ENCODE measurements at regions not wholly inside any gene's neighbourhood (a gene's known extent, or its start where the extent isn't known, plus 50 kb on each side); places are given as distances from the start of the nearest gene placed in this dataset.
"Not testable (repeated sequence)": the region's sequence is repeated elsewhere in the genome, so short reads cannot be mapped to it uniquely, and the experiment has no call there.

GRCh38 chr16:18161224-18161623 lies 175.3 kb downstream of the NPIPA8 start:
- DNase-seq (ENCODE audit: low read depth); H3K4me3 ChIP-seq (ENCODE audit: low read depth, low read length): not testable (repeated sequence)

DNA sequence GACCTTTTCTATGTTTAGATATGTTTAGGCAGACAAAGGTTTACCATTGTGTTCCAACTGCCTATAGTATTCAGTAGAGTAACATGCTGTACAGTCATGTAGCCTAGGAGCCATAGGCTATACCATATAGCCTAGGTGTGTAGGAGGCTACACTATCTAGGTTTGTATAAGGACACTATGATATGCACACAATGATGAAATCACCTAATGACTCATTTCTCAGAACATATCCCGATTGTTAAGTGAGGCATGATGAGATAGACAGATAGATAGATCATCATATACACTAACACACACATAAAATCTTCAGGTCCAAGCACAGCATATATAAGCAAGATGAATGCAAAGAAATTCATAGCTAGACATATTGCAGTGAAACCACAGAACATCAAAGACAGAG lies 177.4 kb downstream of the NPIPA8 start:
- H3K4me3 ChIP-seq (ENCODE audit: low read depth, low read length); DNase-seq (ENCODE audit: low read depth): not testable (repeated sequence)

- not testable (repeated sequence) for DNase-seq (ENCODE audit: low read depth); H3K4me3 ChIP-seq (ENCODE audit: low read depth, low read length)
Measured at GRCh38 chr16:18157854-18158253, 178.7 kb downstream of the NPIPA8 start.

- H3K4me3 ChIP-seq (ENCODE audit: low read depth, low read length); DNase-seq (ENCODE audit: low read depth): not testable (repeated sequence)
Measured at GRCh38 chr16:18152832-18153231, 183.7 kb downstream of the NPIPA8 start.

- not testable (repeated sequence) for H3K4me3 ChIP-seq (ENCODE audit: low read depth, low read length); DNase-seq (ENCODE audit: low read depth)
Measured at GRCh38 chr16:18148132-18148531, 188.4 kb downstream of the NPIPA8 start.

- H3K4me3 ChIP-seq (ENCODE audit: low read depth, low read length); DNase-seq (ENCODE audit: low read depth): not testable (repeated sequence)
Measured at GRCh38 chr16:18146601-18147142, 189.9 kb downstream of the NPIPA8 start.

DNA sequence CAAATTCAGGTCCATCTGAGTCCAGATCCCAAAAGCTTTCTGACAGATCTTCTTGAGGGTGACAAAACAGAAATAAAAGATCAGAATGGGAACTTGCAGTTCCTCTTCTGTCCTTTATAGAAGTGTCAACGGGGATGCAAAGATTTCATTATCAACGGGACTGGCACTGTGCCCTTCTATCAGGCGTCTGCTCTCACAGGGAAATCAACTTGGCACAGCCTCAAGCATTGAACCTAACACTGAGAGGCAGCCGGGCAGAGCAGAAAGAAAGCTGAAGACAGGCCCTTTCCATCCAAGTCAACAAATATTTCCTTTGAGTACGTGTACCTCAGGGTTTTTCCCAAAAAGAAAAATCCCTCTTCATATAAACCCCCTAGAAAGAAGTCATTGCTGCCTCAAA lies 194.5 kb downstream of the NPIPA8 start:
- DNase-seq (ENCODE audit: low read depth); H3K4me3 ChIP-seq (ENCODE audit: low read depth, low read length): not testable (repeated sequence)

DNA sequence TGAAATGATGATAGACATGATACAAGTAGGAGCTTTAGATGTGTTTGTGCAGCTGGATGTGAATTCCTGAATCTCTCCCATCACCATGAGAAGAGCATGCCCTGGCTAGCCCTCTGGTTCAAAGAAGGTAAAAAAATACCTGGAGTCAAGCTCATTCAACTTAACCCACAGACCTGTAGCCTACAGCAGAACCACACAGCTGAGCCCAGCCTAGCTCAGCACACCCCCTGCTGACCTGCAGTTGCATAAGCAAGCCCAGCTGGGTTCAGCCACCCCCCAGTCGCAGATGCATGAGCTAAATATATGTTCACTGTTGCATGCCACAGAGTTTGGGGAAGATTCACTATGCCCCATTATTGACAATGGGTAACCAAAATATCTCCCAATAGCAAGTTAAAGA lies 200.2 kb downstream of the NPIPA8 start:
- not testable (repeated sequence) for DNase-seq (ENCODE audit: low read depth); H3K4me3 ChIP-seq (ENCODE audit: low read depth, low read length)

DNA sequence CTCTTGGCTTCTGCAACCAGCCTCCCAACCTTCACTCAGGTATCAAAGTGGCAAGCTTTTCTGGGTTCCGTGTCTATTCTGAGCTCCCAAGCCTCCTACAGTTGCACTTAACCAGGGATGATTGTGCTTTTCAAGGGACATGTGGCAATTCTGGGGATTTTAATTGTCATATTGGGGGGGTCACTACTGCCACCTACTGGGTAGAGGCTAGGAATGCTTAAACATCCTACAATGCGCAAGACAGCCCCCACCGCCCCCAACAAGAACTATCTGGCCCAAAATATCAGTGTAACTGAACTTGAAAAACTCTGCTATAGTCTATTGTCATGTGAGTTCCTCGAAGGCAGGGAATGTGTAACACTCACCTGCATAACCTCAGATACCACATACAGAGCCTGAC lies 201.5 kb downstream of the NPIPA8 start:
- not testable (repeated sequence) for DNase-seq (ENCODE audit: low read depth); H3K4me3 ChIP-seq (ENCODE audit: low read depth, low read length)

GRCh38 chr16:18131587-18131986 lies 204.9 kb downstream of the NPIPA8 start:
- DNase-seq (ENCODE audit: low read depth); H3K4me3 ChIP-seq (ENCODE audit: low read depth, low read length): not testable (repeated sequence)
- TF ChIP-seq, protein P1, sequence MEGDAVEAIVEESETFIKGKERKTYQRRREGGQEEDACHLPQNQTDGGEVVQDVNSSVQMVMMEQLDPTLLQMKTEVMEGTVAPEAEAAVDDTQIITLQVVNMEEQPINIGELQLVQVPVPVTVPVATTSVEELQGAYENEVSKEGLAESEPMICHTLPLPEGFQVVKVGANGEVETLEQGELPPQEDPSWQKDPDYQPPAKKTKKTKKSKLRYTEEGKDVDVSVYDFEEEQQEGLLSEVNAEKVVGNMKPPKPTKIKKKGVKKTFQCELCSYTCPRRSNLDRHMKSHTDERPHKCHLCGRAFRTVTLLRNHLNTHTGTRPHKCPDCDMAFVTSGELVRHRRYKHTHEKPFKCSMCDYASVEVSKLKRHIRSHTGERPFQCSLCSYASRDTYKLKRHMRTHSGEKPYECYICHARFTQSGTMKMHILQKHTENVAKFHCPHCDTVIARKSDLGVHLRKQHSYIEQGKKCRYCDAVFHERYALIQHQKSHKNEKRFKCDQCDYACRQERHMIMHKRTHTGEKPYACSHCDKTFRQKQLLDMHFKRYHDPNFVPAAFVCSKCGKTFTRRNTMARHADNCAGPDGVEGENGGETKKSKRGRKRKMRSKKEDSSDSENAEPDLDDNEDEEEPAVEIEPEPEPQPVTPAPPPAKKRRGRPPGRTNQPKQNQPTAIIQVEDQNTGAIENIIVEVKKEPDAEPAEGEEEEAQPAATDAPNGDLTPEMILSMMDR (IDR thresholded peaks at IDR 0.05; ENCODE audit: insufficient read depth, low read length) = peak; percentile 48

DNA sequence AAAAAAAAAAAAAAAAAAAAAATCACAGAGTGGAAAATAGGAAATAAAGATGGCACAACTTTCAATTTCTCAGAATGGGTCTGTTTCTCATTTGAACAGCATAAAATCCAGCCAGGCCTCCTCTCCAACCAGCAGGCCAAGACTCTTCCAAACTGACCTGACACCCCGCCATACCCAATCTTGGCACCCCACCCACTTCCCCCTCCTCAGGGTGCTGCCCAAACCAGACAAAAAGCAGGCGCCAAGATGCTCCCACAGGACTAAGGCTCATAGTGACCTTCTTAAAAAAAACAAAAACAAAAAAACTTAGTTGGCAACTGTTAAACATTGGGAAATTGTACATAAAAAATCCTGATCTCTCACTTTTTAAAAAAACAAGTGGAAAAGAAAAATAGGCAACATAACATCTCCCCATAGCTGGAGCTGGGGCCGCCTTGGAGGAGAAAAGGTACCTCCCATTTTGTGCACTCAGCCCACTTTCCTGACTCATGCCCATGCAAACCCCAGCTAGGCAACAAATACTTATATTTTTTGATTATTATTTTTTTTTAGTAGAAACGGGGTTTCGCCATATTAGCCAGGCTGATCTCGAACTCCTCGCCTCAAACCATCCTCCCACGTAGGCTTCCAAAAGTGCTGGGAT lies 205.9 kb downstream of the NPIPA8 start:
- not testable (repeated sequence) for DNase-seq (ENCODE audit: low read depth); H3K4me3 ChIP-seq (ENCODE audit: low read depth, low read length)

- DNase-seq (ENCODE audit: low read depth); H3K4me3 ChIP-seq (ENCODE audit: low read depth, low read length): not testable (repeated sequence)
Measured at GRCh38 chr16:18127033-18127432, 209.5 kb downstream of the NPIPA8 start.

DNA sequence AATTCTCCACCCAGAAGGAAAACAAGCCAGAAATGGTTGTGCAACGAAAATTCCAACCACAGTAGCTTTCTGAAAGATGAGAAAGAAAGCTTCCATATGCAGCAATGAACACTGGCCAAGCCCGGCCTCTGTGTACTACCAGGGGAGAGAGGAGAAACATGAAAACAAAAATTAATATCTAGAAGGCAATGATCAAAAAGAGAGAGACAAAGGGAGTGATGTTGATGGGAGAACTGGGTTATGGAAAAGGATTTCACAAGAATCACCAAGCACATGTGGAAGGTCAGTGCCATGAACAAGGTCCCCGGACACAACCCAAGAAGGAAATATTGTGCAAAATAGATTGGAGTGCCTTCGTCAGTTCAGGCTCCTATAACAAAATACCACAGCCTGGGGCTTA lies 217.4 kb downstream of the NPIPA8 start:
- H3K4me3 ChIP-seq (ENCODE audit: low read depth, low read length); DNase-seq (ENCODE audit: low read depth): not testable (repeated sequence)

DNA sequence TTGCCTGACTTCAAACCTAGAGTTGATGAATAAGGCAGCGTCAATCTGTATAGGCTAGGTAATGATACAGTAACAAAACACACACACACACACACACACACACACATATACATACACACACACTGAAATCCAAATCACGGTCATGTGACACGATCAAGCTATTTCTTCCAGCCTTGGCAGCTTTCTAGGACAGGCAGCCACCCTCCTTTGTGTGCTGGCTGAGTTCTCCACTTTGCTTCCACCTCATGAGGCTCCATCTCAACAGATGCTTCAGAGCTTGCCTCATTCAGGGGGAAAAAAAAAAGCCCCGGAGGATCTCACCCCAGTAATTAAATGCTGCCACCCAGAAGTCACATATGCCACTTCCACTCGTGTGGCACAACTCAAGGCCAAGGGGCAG lies 217.9 kb downstream of the NPIPA8 start:
- not testable (repeated sequence) for DNase-seq (ENCODE audit: low read depth)

DNA sequence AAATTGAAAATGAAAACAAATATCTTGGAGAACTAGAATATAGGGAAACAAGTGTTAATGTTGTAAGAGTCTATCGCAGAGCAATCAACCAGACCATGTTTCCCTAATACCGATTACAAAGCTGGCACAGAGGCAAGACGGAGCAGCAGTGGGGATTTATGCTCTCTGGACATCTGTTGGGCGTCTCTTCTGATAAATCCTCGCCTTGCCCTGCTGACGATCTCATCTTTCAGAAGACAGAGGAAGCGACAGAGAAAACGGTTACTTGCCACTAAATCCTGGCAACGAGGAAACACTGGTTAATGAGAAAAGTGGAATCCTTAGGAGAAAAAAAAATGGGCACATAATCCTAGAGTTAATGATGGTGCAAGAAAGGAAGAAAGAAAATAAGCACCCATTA lies 218.5 kb downstream of the NPIPA8 start:
- H3K4me3 ChIP-seq (ENCODE audit: low read depth, low read length); DNase-seq (ENCODE audit: low read depth): not testable (repeated sequence)

More for the DNA sequence above, 217.9 kb downstream of the NPIPA8 start:
- H3K4me3 ChIP-seq (ENCODE audit: low read depth, low read length) = not testable (repeated sequence)

- not testable (repeated sequence) for H3K4me3 ChIP-seq (ENCODE audit: low read depth, low read length); DNase-seq (ENCODE audit: low read depth)
Measured at GRCh38 chr16:18104412-18104811, 232.1 kb downstream of the NPIPA8 start.

GRCh38 chr16:18101077-18101476 lies 235.5 kb downstream of the NPIPA8 start:
- H3K4me3 ChIP-seq (ENCODE audit: low read depth, low read length); DNase-seq (ENCODE audit: low read depth): not testable (repeated sequence)

DNA sequence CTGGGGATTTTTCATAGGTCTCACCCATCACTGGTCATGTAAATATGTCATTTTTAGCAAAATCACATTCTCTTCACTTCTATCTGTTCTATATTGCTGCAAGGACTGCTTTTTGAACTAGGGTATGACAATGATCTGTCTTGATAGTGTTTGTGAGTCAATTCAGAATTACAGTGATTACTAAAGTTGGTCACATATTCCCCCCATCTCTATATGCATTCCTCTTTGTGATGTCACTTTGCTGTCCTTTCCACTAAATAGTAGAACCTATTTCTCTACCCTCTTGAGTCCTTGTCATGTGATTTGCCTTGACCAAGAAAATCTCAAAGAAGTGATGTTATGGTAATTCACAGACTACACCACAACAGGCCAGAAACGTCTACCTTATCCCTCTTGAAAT lies 243.9 kb downstream of the NPIPA8 start:
- DNase-seq (ENCODE audit: low read depth) = not testable (repeated sequence)

More for the DNA sequence above, 243.9 kb downstream of the NPIPA8 start:
- H3K4me3 ChIP-seq (ENCODE audit: low read depth, low read length) = not testable (repeated sequence)
